ENCODE measurements at regions not wholly inside any gene's neighbourhood (a gene's known extent, or its start where the extent isn't known, plus 50 kb on each side); places are given as distances from the start of the nearest gene placed in this dataset.
"Not testable (repeated sequence)": the region's sequence is repeated elsewhere in the genome, so short reads cannot be mapped to it uniquely, and the experiment has no call there.

DNA sequence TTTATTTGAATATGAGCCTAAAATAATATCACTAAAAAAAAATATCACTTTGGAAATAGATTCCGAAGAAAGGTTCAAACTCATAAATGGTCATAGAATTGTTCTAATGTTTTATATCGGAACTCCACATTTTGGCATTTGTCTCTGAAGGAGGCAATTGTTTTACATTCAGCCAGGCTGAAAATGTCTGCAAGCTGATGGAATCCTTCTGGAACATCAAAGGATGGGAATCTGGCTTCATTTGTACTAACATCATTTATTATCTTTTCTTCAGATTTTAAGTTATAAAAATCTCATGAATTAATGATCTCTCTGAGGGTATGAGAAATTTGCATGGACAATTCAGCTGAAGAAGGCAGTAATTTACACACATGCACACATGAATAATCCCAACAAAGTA lies 251.4 kb upstream of the RGMA start:
- DNase-seq, result no peak

DNA sequence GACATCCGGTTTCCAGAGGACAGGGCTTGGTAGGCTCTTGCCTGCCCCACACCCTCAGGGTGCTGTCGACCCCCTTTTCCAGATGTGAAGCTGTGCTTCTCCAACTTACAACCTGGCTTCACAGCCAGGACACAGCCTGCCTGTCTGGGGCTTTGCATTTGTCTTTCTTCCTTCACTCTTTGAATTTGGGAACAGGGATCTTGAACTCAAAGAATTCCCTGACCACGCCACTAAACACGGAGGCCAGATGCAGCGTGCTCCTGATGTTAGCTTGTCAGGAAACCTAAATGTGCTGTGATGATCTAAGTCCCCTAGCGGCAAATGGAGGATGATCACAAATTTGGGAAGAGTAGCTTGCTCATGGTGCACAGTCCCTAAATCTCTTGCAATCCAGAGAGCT lies 244.8 kb upstream of the RGMA start:
- no peak for DNase-seq

- DNase-seq, result not testable (repeated sequence)
Measured at GRCh38 chr15:93333126-93333525, 244.1 kb upstream of the RGMA start.

- no peak for DNase-seq
Measured at GRCh38 chr15:93332168-93332553, 243.2 kb upstream of the RGMA start.

GRCh38 chr15:93331545-93332167 lies 242.6 kb upstream of the RGMA start:
- DNase-seq, result peak; percentile 49

DNA sequence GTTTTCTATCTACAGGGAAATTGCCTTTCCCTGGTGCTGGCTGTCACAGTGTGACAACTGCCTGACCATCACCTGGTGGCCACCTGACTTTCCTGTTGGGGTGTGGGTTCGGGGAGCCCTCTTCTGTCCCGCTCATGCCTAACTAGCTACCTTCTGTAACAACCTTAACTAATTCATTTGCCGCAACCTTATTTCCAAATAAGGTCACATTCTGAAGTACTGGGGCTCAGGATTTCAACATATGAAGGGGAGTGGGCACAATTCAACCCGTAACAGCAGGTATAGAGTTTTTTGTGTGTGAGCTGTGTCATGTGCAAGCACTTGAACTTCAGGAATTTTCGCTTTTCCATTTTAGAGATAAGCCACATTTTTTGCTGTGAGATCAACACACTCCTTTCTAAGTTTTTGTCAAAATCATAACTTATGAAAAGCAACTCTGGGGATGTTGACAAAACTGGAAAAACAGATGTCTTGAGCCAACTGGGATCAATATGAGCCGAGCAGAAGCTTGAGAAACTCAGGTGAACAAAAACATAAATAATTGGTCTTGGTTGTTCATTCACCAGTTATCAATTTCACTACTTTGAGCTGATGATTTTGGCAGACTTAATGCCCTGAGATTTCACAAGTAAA lies 242.0 kb upstream of the RGMA start:
- DNase-seq, result no peak

DNA sequence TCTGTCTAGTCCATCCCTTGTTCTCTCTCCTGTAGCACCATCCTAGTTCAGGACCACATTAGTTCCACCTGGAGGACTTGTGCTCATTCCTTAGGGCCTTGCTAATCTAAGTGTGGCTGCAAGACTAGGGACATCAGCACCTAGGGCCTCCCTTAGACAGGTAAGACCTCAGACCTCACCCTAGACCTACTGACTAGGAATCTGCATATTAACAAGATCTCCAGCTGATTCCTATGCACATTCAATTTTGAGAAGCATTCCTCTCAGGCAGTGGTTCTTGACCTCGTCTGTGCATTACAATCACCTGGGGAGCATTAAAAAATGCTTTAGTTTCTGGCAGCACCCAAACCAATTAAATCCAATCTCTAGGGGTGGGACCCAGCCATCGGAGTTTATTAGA lies 238.4 kb upstream of the RGMA start:
- no peak for DNase-seq

- DNase-seq, result no peak
Measured at GRCh38 chr15:93324186-93324975, 235.4 kb upstream of the RGMA start.

GRCh38 chr15:93321881-93322282 lies 232.9 kb upstream of the RGMA start:
- no peak for DNase-seq

DNA sequence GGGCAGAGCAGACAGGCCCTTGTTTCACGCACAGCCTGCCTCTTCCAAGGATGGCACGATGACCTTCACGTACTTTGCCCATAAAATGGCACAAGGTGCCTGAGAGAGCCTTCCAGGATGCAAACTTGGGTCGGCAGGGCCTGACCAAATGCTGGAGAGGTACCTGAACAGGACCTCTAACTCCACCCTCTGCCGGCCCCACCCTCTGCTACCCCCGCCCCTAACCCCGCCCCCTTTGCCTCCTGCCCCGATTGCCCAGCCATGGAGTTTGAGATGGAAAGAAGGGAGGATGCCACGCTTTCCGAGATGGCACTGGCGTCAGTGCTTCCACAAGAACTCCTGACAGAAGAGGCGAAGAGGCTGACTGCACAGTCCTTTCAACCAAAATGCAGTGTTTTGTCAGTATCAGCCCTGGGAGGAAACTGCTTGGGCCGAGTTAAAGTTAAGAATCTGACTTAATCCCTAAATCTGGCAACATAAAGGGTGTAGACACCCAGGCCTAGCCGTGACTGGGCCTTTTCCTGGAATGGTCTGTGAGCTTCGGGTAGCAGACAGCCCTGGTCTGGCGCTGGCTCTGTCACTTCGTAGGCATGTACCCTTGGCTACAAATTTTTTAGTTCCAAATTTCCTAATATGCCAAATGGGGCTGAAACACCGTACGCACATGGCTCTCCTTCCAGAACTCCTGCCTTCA lies 230.3 kb upstream of the RGMA start:
- DNase-seq, result no peak

- no peak for DNase-seq
Measured at GRCh38 chr15:93317772-93318171, 228.8 kb upstream of the RGMA start.

DNA sequence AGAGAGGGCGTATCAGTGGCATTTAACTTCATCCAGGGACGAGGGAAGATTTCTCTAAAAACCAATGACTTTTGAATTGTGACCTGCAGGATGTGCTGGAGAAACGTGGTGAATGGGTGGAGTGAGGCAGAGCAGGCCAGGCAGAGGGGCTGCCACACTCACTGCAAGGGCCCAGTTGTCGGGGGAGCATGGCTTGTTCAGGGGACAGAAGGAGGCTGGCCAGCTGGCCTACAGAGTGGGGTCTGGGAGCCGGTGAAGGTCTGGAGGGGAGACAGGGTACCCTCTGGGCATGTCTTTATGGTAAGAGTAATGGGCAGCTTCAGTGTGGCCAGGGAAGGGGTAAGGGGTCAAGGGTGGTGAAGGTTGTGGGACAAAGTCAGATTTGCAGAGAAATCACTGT lies 225.2 kb upstream of the RGMA start:
- no peak for DNase-seq

- DNase-seq, result no peak
Measured at GRCh38 chr15:93312891-93313486, 224.0 kb upstream of the RGMA start.

DNA sequence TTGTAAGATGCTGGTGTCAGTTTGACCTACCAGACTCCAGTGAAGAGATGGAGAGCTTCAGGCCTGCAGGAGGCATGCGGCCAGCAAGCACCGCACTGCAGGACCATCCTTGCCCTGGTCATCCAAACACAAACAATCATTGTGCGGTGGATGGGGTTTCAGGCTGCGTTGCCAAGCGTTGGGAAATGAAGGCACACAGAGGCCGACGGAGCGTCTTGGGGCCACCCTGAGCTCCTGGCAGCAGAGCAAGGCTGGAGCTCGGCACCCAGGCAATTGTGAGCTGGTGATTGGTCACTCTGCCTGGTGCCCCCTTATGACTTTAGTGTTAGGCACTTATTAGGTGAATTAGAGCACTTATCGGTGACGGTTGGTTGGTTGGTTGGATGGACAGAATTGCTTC lies 222.6 kb upstream of the RGMA start:
- no peak for DNase-seq

- no peak for DNase-seq
Measured at GRCh38 chr15:93308026-93308690, 219.1 kb upstream of the RGMA start.

DNA sequence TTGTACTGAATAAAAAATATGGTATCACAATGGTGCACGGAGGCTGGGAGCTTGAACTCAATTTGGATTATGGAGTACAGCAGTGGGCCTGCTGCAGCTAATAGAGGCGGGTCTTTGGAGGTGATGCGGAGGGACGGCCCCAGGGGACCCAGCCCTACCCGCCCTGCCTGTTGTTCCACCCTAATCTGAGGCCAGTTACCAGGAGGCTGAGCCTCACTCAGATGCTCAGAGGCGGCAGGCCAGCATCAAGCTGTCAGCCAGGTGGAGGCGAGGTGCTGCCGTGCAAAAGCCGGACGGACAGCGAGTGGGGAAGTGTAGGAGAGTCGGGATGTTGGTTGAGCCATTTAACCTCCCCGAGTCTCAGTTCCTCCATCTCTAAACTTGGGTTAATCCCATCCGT lies 218.5 kb upstream of the RGMA start:
- no peak for DNase-seq

GRCh38 chr15:93305306-93305705 lies 216.3 kb upstream of the RGMA start:
- no peak for DNase-seq

GRCh38 chr15:93302080-93302765 lies 213.2 kb upstream of the RGMA start:
- no peak for DNase-seq

GRCh38 chr15:93300796-93301195 lies 211.8 kb upstream of the RGMA start:
- no peak for DNase-seq

GRCh38 chr15:93299675-93300074 lies 210.7 kb upstream of the RGMA start:
- no peak for DNase-seq

DNA sequence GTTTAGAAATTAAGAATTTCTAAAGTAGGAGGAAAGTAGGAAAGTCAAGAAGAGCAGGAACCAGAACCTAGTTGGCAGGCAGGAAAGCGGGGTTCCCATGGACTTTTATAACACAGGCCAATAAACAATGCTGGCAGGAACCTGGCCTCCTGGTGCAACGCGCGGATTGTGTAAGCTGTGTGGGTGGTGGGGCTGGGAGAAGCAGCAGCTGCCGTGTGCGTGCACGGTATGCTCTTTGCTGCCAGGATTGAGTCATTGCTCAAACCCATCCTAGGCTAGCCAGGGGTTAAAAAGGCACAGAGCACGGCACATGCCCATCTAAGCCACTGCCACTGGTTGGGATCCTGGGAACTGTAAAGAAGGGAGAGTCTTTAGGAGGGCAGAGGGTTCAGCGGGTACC lies 209.9 kb upstream of the RGMA start:
- DNase-seq, result no peak

All from DMS53 (cell line).